Glomerular endothelial cell (primary cell): ENCODE measurements at regions not wholly inside any gene's neighbourhood (a gene's known extent, or its start where the extent isn't known, plus 50 kb on each side); places are given as distances from the start of the nearest gene placed in this dataset.
"Not testable (repeated sequence)": the region's sequence is repeated elsewhere in the genome, so short reads cannot be mapped to it uniquely, and the experiment has no call there.

Experiments used
- DNase-seq: peaks from one replicate; pipeline ENCODE4 v3.0.0-alpha.2; 2011; ENCODE audit warnings: low read depth, low spot score; ENCODE audit errors: extremely low read depth

DNA sequence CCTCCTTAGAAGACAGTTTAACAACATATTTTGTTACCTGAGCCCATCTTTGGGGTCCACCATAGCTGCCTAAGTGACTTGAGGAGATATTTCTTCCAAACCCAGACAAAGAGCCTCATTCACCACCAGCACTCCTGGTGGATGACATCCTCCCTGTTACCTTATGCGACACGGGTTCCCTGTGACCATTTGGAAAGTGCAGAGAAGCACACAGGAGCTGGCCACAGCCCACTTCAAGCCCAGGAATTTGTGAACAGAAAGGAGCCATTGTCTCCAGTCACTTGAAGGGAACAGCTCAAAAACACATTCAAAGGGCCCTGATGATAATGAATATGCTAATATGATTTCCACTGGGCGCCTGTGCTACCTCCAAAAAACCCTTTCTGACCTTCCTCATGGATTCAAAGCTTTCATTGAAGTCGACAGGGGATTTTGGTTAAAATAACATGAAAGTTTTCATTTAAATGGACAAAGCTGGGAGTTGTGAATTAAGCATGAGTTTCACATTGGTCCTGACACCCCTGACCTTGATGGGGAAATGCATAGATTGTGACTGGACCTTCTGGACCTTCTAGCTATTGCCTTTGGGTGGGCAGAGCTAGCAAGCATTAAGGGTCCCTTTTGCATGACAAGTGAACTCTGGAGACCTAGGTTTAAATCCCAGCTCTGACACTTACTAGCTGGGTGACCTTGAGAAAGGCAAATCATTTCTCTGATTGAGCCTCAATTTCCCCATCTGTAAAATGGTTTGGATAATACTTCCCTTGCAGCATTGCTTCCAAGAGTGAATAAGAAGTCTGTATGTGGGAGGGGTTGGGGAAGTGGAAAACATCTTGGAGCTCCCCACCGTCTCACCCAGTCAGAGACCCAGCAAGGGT is 83.3 kb upstream of the SIRPA start:
- no peak for DNase-seq

DNA sequence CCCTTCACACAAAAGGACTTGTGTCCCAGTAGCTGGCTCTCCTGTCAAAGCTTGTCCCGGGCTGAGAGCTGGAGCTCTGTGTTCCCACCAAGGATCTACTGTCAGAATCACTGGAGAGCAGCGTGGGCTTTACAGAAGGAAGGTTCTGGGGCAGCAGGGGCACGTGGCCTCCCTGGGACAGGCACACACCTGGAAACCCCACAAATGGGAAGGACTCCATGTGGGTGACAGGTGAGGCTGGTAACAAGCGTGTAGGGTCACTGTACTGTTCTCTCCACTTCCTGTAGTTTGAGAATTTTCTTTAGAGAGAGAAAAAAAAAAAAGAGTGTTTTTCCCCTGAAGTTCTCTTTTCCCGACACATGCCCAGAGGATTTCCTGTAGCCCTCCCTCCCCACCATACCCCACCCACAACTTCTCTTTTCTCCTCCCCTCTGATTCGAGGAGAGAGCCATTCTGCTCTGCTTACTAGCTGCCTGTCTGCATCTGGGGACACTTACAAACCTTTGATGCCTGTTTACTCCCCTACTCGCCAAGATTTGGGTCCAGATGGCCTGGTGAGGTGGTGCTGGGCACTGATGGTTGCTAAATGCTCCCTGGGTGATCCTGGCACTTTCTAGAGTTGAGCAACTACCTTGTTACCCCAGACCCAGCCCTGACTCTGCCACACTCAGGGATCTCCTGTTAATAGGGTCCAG is 84.1 kb upstream of the SIRPA start:
- DNase-seq = no peak

DNA sequence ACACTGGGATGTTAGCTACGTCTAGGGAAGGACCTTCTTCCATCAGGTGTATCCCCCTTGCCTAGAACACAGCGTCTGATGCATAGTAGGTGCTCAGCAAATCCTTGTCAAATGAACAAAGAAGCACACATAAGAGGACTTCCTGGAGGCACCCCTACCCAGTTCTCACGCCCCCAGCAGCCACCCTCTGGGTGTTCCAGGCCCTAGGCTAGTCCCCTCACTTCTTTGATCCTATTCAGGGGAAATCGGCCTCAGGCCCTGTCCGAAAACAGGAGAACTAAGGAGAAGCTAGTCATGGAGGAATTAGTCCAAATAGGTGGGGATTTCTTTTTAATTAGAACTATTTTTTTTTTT is 84.7 kb upstream of the SIRPA start:
- no peak for DNase-seq

DNA sequence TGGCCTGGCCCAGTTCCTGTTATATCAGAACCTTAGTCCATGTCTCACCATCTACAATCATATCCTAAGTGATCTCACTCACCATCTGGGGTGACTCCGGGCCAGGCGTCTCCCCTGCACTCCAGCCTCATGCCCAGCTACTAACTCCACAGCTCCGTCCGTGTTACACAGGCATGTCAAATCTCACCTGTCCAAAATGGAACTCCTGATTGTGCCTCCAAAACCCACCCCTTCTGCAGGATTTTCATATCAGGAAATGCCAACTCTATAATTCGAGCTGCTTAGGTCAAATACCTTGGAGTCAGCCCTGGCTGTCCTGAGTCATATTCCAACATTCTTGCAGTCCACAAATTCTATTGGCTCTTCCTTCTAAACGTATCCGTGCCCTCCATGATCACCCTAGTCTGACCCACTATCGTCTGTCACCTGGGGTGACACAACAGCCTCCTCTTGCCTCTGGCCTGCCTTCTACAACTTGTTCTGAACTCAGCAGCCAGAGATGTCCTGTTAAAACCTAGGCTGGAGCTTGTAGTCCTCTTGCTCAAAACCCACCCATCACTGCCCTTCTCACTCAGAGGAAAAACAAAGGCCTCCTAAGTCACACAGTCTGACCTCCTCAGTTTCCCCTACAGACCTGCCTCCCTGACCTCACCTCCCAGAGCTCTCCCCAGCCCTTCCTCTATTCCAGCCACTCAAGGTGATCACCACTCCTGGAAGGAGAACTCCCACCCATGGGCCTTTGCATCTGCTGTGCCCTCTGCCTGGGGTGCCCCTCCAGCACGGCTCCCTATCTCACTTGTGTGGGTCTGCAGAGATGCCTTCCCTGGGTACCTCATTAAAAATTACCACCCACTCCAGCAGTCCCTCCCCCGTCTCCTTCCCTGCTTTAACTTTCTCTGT is 85.3 kb upstream of the SIRPA start:
- DNase-seq = no peak

DNA sequence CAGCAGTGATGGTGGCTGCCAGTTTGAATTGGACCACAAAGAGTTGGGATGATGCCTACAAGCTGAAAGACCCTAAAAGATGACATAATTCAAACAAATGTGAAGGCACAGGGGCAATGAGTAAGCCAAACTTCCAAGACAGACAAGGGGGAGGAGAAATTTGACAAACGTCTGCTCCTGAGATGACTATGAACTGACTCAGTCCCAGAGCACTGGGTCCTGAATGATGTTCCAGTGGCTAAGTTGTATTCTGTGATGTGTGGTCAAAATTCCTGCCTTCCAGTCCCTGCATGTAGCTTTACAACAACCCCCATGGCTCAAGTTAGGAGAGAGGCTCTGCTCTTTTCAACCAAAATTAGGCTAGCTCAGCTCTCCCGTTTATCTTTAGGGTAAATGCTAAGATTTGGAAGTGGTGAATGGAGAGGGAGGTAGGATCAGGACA is 86.1 kb upstream of the SIRPA start:
- DNase-seq = no peak

- DNase-seq = no peak
Measured at GRCh38 chr20:1808101-1808500, 87.1 kb upstream of the SIRPA start.

GRCh38 chr20:1807394-1807793 is 87.8 kb upstream of the SIRPA start:
- no peak for DNase-seq

GRCh38 chr20:1806456-1806855 is 88.8 kb upstream of the SIRPA start:
- no peak for DNase-seq

GRCh38 chr20:1805816-1806215 is 89.4 kb upstream of the SIRPA start:
- DNase-seq = no peak

- DNase-seq = no peak
Measured at GRCh38 chr20:1805161-1805581, 90.0 kb upstream of the SIRPA start.

- DNase-seq = no peak
Measured at GRCh38 chr20:1804554-1804956, 90.7 kb upstream of the SIRPA start.

- DNase-seq = no peak
Measured at GRCh38 chr20:1803932-1804501, 91.2 kb upstream of the SIRPA start.

DNA sequence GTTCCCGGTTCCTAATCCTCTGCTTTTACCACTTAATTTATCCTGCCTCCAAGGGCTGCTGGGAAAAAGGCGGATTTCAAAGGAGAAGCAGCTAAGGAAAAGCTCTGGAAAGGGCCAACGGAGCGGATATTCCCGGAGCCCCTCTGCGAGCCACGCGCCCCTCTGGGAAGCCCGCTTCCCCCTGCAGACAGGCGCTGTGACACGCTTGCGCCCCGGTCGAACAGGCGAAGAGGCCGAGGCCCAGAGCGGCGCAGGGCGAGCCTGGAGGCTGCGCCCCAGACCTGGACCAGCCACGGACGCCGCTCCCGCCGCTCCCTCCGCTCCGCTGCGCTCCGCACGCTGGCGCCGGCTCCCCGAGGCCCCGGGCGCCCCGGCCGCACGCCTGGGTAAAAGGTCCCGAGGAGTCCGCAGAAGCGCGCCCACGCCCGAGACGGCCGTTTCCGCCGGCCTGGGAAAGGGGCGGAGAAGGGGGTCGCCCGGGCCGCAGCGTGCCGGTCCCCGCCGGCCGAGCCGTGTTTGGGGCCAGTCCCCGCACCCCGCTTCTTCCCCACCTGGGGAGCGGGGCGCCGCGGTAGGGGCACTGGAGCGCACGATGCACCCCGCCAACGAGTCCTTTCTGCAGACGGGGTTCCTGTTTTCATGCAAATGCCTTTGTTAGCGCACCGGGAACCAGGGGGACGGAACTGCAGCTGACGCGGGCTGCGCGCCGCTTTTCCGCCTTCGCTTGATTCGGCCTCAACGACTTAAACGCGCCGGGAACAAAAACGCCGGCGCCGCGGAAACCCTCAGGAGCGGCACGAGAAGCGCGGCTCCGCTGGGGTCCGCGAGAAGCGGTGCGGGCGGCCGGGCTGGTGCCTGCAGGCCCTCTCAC is 91.9 kb upstream of the SIRPA start:
- DNase-seq = no peak

DNA sequence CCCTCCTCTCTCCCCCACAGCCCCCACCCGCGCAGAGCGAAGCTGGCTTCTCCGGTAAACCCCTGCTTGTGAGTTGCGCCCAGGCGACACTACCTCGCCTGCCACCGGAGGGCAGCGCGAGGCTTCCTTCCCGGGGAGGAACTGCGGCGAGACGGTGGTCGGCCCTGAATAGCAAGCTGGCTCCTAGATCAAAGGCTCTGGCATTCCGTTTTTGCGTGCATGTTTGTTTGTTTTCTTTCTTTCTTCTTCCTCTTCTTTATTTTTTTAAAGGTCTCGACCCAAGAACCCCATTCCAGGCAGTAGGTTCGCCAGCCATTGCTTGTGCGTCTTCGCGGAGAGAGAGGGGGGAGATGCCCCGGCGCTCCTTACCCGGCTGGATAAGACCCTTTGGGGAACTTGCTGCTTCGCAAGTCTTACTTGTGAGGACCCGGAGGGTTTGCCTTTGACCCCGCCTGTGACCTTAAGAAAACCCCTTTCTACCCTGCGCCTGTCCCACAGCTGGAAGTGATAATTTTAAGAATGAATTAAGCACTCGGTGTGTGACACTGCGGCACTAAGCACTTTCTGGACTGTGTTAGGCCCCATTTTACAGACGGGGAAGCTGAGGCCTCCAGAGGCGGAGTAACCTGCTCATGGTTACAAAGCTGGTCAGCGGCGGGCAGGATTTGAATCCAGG is 92.7 kb upstream of the SIRPA start:
- DNase-seq = no peak

- DNase-seq = no peak
Measured at GRCh38 chr20:1801929-1802306, 93.3 kb upstream of the SIRPA start.

- no peak for DNase-seq
Measured at GRCh38 chr20:1801225-1801928, 93.8 kb upstream of the SIRPA start.

- no peak for DNase-seq
Measured at GRCh38 chr20:1800777-1801176, 94.4 kb upstream of the SIRPA start.

DNA sequence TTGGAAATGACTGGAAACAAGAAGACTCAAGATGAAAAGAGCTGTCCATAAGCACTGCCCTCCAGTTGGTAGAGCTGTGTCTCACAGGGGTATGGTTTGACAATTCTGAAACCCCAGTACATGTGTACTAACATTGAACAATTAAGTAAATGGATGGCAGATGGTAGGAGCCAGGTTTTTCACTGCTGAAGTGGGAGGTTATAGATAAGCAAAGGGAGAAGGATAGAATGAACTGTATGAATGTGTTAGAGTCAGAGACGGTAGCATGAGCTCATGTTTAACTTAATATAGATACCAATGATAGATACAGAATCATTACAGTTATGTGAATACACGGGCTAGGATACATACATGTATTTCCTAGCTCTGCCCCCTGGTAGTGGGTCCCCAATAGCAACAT is 95.0 kb upstream of the SIRPA start:
- no peak for DNase-seq

DNA sequence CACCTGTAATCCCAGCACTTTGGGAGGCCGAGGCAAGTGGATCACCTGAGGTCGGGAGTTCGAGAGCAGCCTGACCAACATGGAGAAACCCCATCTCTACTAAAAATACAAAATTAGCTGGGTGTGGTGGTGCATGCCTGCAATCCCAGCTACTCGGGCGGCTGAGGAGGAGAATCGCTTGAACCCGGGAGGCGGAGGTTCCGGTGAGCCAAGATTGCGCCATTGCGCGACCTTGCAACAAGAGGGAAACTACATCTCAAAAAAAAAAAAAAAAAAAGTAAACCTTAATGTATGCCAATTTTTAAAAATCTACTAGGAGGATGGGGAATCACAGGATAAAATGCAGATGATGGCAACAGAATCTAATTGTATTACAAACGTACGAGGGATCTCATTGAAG is 95.5 kb upstream of the SIRPA start:
- not testable (repeated sequence) for DNase-seq
